B cell (primary cell): ENCODE measurements at regions not wholly inside any gene's neighbourhood (a gene's known extent, or its start where the extent isn't known, plus 50 kb on each side); places are given as distances from the start of the nearest gene placed in this dataset.

Experiments used
- ATAC-seq: fragments of 200-7000 bp; cut with Tn5 transposase; one replicate; pipeline ENCODE4 v1.10.0; 2021; ENCODE audit warnings: low read depth, mild to moderate bottlenecking, moderate number of reproducible peaks, moderate library complexity
- CTCF ChIA-PET: fragments of 350-600 bp; sonication (Branson Sonifier 250); formaldehyde crosslinking; loops from one replicate; lab custom pipeline; 2021; ENCODE audit warnings: antibody characterized with exemption, inconsistent platforms; lab: Charles Lee
- POLR2A ChIA-PET: fragments of 350-600 bp; sonication (Branson Sonifier 250); formaldehyde crosslinking; loops from one replicate; lab custom pipeline; 2021; ENCODE audit warnings: antibody characterized with exemption; lab: Charles Lee
- DNase-seq: peaks from one replicate; pipeline ENCODE4 v3.0.0; 2013
- H2AFZ ChIP-seq: 2 replicates; pipeline ENCODE4 v1.6.1; 2012; ENCODE audit warnings: mild to moderate bottlenecking, low read depth, low read length; ENCODE audit not compliant: insufficient read depth, poor library complexity, severe bottlenecking
- H3K27ac ChIP-seq, 2 donors: 1 replicate in 1 of 2; 2 replicates in 1 of 2; pipeline ENCODE4 v1.5.1; 2012 to 2013; ENCODE audit warnings: low read length in 2 of 2, mild to moderate bottlenecking in 2 of 2, moderate library complexity in 1 of 2
- H3K27me3 ChIP-seq, 4 experiments: fragments of 200-600 bp in 1 of 4; sonication (generic) in 1 of 4; replicated peaks in 1 of 4; 1 replicate in 2 of 4; 2 replicates in 2 of 4; pipeline versions ENCODE4 v1.6.1 to v1.7.0; 2013 to 2016; ENCODE audit warnings: low read length in 3 of 4, mild to moderate bottlenecking in 2 of 4, mixed read lengths in 1 of 4, moderate library complexity in 1 of 4; ENCODE audit not compliant: insufficient read depth in 4 of 4, control insufficient read depth in 3 of 4; ENCODE audit errors: control extremely low read depth in 1 of 4
- H3K36me3 ChIP-seq, 2 experiments: replicated peaks in 1 of 2; 1 replicate in 1 of 2; 2 replicates in 1 of 2; pipeline versions ENCODE4 v1.6.1 to v1.7.1; 2013; ENCODE audit warnings: low read length in 1 of 2; ENCODE audit not compliant: insufficient read depth in 2 of 2, control insufficient read depth in 1 of 2; ENCODE audit errors: control extremely low read depth in 1 of 2, extremely low read depth in 1 of 2
- H3K4me1 ChIP-seq, 2 donors: fragments of 200-600 bp in 1 of 2; sonication (generic) in 1 of 2; 1 replicate in 1 of 2; 2 replicates in 1 of 2; pipeline versions ENCODE4 v1.5.1 to v1.6.1; 2013 to 2017; ENCODE audit warnings: low read length in 2 of 2; ENCODE audit not compliant: control insufficient read depth in 2 of 2, insufficient read depth in 2 of 2
- H3K4me2 ChIP-seq: replicated peaks from 2 replicates; pipeline ENCODE3; 2012; ENCODE audit warnings: mild to moderate bottlenecking, low read depth, low read length; ENCODE audit not compliant: poor library complexity, severe bottlenecking
- H3K4me3 ChIP-seq, 5 experiments: fragments of 200-600 bp in 1 of 5; sonication (generic) in 1 of 5; 1 replicate in 3 of 5; 2 replicates in 2 of 5; pipeline versions ENCODE4 v1.5.1 to v1.7.0; 2011 to 2016; ENCODE audit warnings: low read length in 4 of 5, mild to moderate bottlenecking in 4 of 5, low read depth in 2 of 5, control low read depth in 1 of 5, moderate library complexity in 1 of 5; ENCODE audit not compliant: insufficient read depth in 1 of 5; ENCODE audit errors: control extremely low read depth in 1 of 5, extremely low read depth in 1 of 5
- H3K79me2 ChIP-seq: fragments of 200-600 bp; sonication (generic); one replicate; pipeline ENCODE4 v1.6.0; 2016; ENCODE audit warnings: low read length; ENCODE audit not compliant: control insufficient read depth, insufficient read depth
- H3K9ac ChIP-seq: fragments of 200-600 bp; sonication (generic); 2 replicates; pipeline ENCODE4 v1.6.1; 2017; ENCODE audit warnings: mild to moderate bottlenecking, low read length, moderate library complexity
- H3K9me3 ChIP-seq, 3 donors: one replicate each; pipeline versions ENCODE4 v1.6.1 to v1.7.1; 2013; ENCODE audit warnings: low read length in 2 of 3; ENCODE audit not compliant: control insufficient read depth in 2 of 3, insufficient read depth in 1 of 3; ENCODE audit errors: control extremely low read depth in 1 of 3
- H4K20me1 ChIP-seq: 2 replicates; pipeline ENCODE4 v1.6.0; 2012; ENCODE audit warnings: mild to moderate bottlenecking, low read length; ENCODE audit not compliant: insufficient read depth, control insufficient read depth, poor library complexity, severe bottlenecking
- H3K27ac Mint-ChIP-seq: one replicate; pipeline ENCODE4 v1.8.0; 2021; ENCODE audit warnings: mixed read lengths
- H3K27me3 Mint-ChIP-seq: one replicate; pipeline ENCODE4 v1.8.0; 2021; ENCODE audit warnings: mixed read lengths
- H3K4me1 Mint-ChIP-seq: one replicate; pipeline ENCODE4 v1.8.0; 2021; ENCODE audit warnings: mixed read lengths
- H3K4me3 Mint-ChIP-seq: one replicate; pipeline ENCODE4 v1.8.0; 2021; ENCODE audit warnings: mixed read lengths
- H3K9me3 Mint-ChIP-seq: one replicate; pipeline ENCODE4 v1.8.0; 2022; ENCODE audit warnings: mixed read lengths; ENCODE audit not compliant: insufficient read depth
- CTCF ChIP-seq: fragments of 200-600 bp; IDR thresholded peaks from one replicate; pipeline ENCODE4 v1.8.0; 2022; ENCODE audit warnings: antibody characterized with exemption, mild to moderate bottlenecking
- EZH2 ChIP-seq: IDR thresholded peaks from 2 replicates; pipeline ENCODE4 v1.6.1; 2012; ENCODE audit warnings: borderline replicate concordance, low read depth, mild to moderate bottlenecking, moderate library complexity, low read length; ENCODE audit not compliant: insufficient read depth, poor library complexity, severe bottlenecking
- WGBS: methylation state at CpG from one replicate; pipeline ENCODE4 v1.1.5; 2013; ENCODE audit warnings: missing lambda C conversion rate; ENCODE audit not compliant: insufficient coverage; 5-methylcytosine and 5-hydroxymethylcytosine counted together
- intact Hi-C: fragments of 100-400 bp; cut with micrococcal nuclease; formaldehyde crosslinking; loops from one replicate; pipeline ENCODE4 v1.10.0; 2022

- no peaks in the 10 kb centered on the region for H3K27me3 Mint-ChIP-seq
- POLR2A ChIA-PET = no interaction called here
- intact Hi-C loops = no loop called here
- H2AFZ ChIP-seq = no peak overlapping the region
- no peak overlapping the region for H3K9ac ChIP-seq
- ATAC-seq = no peak
- no peak for DNase-seq
- no peaks in the 10 kb centered on the region for H3K36me3 ChIP-seq
- WGBS = no CpG with 5 or more reads among the region's 1 CpG
- CTCF ChIA-PET = no interaction called here
- H3K27ac Mint-ChIP-seq = no peak overlapping the region
- H3K27ac ChIP-seq = no peak overlapping the region
- H4K20me1 ChIP-seq = no peaks in the 10 kb centered on the region
- H3K4me3 ChIP-seq = no peak overlapping the region
- H3K9me3 ChIP-seq = peaks cover 0 to 3% (median 0%) of the 10 kb centered on the region in 3 donors
- no peaks in the 10 kb centered on the region for H3K27me3 ChIP-seq
- H3K9me3 Mint-ChIP-seq = peaks cover 7% of the 10 kb centered on the region
- H3K79me2 ChIP-seq = no peaks in the 10 kb centered on the region
- no peak for TF ChIP-seq CTCF
- no peak for TF ChIP-seq EZH2
- no peaks in the 10 kb centered on the region for H3K4me1 ChIP-seq
- no peak overlapping the region for H3K4me2 ChIP-seq
- H3K4me3 Mint-ChIP-seq = no peak overlapping the region
- no peaks in the 10 kb centered on the region for H3K4me1 Mint-ChIP-seq
Measured at GRCh38 chr11:106477776-106478175, 400.3 kb downstream of the AASDHPPT start.

- POLR2A ChIA-PET = no interaction called here
- 57% methylated on average over 1 of the region's 3 CpGs for WGBS
- H3K4me3 ChIP-seq = no peak overlapping the region
- no peaks in the 10 kb centered on the region for H4K20me1 ChIP-seq
- no peaks in the 10 kb centered on the region for H3K79me2 ChIP-seq
- H3K4me1 ChIP-seq = no peaks in the 10 kb centered on the region
- Mint-ChIP-seq H3K27ac (no peak overlapping the region), H3K4me3 (no peak overlapping the region), H3K4me1 (no peaks in the 10 kb centered on the region), H3K9me3 (peaks cover 7% of the 10 kb centered on the region), H3K27me3 (no peaks in the 10 kb centered on the region)
- no peak overlapping the region for H2AFZ ChIP-seq
- no peaks in the 10 kb centered on the region for H3K36me3 ChIP-seq
- no peak overlapping the region for H3K9ac ChIP-seq
- DNase-seq (no peak), ATAC-seq (no peak)
- no peak overlapping the region for H3K27ac ChIP-seq
- CTCF ChIA-PET = no interaction called here
- H3K4me2 ChIP-seq = no peak overlapping the region
- no peaks in the 10 kb centered on the region for H3K9me3 ChIP-seq
- TF ChIP-seq CTCF (no peak), EZH2 (no peak)
- no peaks in the 10 kb centered on the region for H3K27me3 ChIP-seq
- intact Hi-C loops = no loop called here
Measured at GRCh38 chr11:106479646-106480045, 402.2 kb downstream of the AASDHPPT start.
